Thyroid gland (tissue), 4 donors: ENCODE measurements at regions not wholly inside any gene's neighbourhood (a gene's known extent, or its start where the extent isn't known, plus 50 kb on each side); places are given as distances from the start of the nearest gene placed in this dataset.

Experiments used
- DNase-seq, 2 donors: peaks; one replicate each; pipeline ENCODE4 v3.0.0-alpha.2; 2019
- H3K27ac ChIP-seq, 3 donors: fragments of 200-600 bp; sonication (generic); 1 replicate in 2 of 3; 2 replicates in 1 of 3; pipeline ENCODE4 v1.5.1; 2016 to 2019; ENCODE audit warnings: mild to moderate bottlenecking in 1 of 3, moderate library complexity in 1 of 3
- H3K27me3 ChIP-seq: fragments of 200-600 bp; sonication (generic); one replicate; pipeline ENCODE4 v1.5.1; 2019
- H3K36me3 ChIP-seq, 2 donors: fragments of 200-600 bp; sonication (generic); one replicate each; pipeline ENCODE4 v1.5.1; 2016 to 2019
- H3K4me1 ChIP-seq, 2 donors: fragments of 200-600 bp; sonication (generic); one replicate each; pipeline ENCODE4 v1.5.1; 2017 to 2019
- H3K4me3 ChIP-seq, 3 donors: fragments of 200-600 bp; sonication (generic); replicated peaks in 1 of 3; 1 replicate in 2 of 3; 2 replicates in 1 of 3; pipeline ENCODE4 v1.5.1; 2016; ENCODE audit warnings: mild to moderate bottlenecking in 1 of 3
- H3K9me3 ChIP-seq: fragments of 200-600 bp; sonication (generic); one replicate; pipeline ENCODE4 v1.5.1; 2017
- CTCF ChIP-seq, 6 experiments: fragments of 200-600 bp in 3 of 6; fragments of 450-650 bp in 3 of 6; sonication (generic) in 3 of 6; IDR thresholded peaks; one replicate each; pipeline ENCODE4 v1.5.1; 2016 to 2019; ENCODE audit warnings: antibody characterized with exemption in 6 of 6, mild to moderate bottlenecking in 2 of 6, inconsistent platforms in 1 of 6, moderate library complexity in 1 of 6
- POLR2A ChIP-seq, 2 donors: fragments of 450-650 bp; IDR thresholded peaks; one replicate each; pipeline ENCODE4 v1.6.1; 2017; ENCODE audit warnings: antibody characterized with exemption in 2 of 2, mild to moderate bottlenecking in 2 of 2, moderate library complexity in 1 of 2
- WGBS, 2 donors: methylation state at CpG; one replicate each; pipeline ENCODE4 v1.1.5; 2017; 5-methylcytosine and 5-hydroxymethylcytosine counted together
- intact Hi-C: fragments of 100-400 bp; cut with DNase I; formaldehyde crosslinking; loops from one replicate; pipeline ENCODE4 v1.15.1; 2023

- H3K9me3 ChIP-seq, result no peaks in the 10 kb centered on the region
- no peaks in the 10 kb centered on the region for H3K27me3 ChIP-seq
- H3K27ac ChIP-seq, result no peak overlapping the region
- H3K36me3 ChIP-seq, result no peaks in the 10 kb centered on the region
- no peak for DNase-seq
- WGBS, 2 donors, result 62 to 65% methylated on average over 3 of the region's 3 CpGs
- intact Hi-C loops, result no loop called here
- no peaks in the 10 kb centered on the region for H3K4me1 ChIP-seq
- H3K4me3 ChIP-seq, result no peak overlapping the region
- TF ChIP-seq CTCF (IDR thresholded peaks at IDR 0.05), result no peak
- TF ChIP-seq POLR2A (IDR thresholded peaks at IDR 0.05), result no peak
Measured at GRCh38 chr3:72262736-72263135, 477.8 kb upstream of the PROK2 start.

DNA sequence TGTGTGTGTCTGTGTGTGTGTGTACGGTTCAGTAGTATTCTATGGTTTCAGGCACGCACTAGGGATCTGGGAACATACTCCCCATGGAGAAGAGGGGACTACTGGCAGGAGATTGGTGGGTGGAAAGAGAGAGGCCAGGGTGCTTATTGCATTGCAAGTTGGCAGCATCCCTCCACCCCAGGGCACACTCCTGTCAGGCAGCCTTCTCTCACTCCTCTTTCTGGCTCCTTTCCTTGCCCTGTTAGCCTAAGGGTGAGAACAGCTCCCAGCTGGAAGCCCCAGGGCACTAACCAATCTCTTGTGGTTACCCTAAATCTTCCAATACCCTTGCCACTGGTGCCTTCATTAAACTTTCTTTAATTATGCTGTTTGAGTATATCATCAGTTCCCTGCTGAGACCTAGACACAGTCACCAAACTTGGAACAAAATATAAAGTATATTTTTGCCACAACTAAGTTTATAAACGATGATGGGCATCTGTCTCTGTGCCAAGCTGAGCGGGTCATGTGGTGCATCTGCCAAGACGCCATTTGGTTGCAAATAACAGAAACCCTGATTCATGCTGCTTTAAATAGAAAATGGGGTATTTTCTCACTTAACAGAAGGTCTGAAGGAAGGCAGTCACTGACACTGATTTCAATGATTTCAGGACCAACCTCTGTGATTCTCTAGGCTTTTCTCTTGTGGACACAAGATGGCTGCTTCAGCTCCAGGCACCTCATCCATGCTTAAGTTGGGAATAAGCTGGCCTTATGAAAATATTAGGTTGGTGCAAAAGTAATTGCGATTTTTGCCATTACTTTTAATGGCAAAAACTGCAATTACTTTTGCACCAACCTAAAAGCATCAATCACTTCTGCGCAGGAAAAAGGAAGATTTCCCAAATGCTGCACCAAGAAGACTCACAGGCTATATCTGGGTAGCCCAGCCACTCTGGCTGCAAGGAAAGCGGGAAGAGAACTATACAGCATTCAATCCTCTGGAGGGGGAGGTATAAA, 476.9 kb upstream of the PROK2 start:
- Histone ChIP-seq H3K4me3 (no peak overlapping the region), H3K27me3 (no peaks in the 10 kb centered on the region), H3K9me3 (no peaks in the 10 kb centered on the region), H3K36me3 (no peaks in the 10 kb centered on the region), H3K4me1 (no peaks in the 10 kb centered on the region), H3K27ac (no peak overlapping the region)
- DNase-seq, result no peak
- no peak for TF ChIP-seq CTCF (IDR thresholded peaks at IDR 0.05)
- TF ChIP-seq POLR2A (IDR thresholded peaks at IDR 0.05), result no peak
- WGBS, 2 donors, result 86 to 89% methylated on average over 8 of the region's 8 CpGs
- intact Hi-C loops, result no loop called here

DNA sequence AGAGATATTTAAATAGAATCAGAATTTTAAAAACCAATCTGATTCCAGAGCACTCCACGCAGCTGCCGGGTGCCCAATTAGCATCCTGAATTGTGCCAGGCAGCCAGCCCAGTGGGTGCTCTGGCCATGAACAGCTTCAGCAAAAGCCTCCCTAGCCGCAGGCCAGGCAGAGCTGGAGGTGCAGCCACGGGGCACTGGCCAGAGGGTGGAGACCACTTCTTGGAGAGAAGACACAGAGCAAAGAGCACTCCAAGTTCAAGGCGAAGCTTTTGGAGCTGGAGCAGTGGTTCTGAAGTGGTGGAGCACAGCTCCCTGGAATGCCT, 475.6 kb upstream of the PROK2 start:
- peaks cover 7 to 10% of the 10 kb centered on the region in 2 donors for H3K4me1 ChIP-seq
- no peaks in the 10 kb centered on the region for H3K27me3 ChIP-seq
- no peak for DNase-seq
- no peak overlapping the region for H3K4me3 ChIP-seq
- WGBS, 2 donors, result 65 to 70% methylated on average over 5 of the region's 5 CpGs
- intact Hi-C loops, result no loop called here
- H3K9me3 ChIP-seq, result no peaks in the 10 kb centered on the region
- no peak overlapping the region for H3K27ac ChIP-seq
- TF ChIP-seq POLR2A (IDR thresholded peaks at IDR 0.05), result no peak
- no peak for TF ChIP-seq CTCF (IDR thresholded peaks at IDR 0.05)
- no peaks in the 10 kb centered on the region for H3K36me3 ChIP-seq

DNA sequence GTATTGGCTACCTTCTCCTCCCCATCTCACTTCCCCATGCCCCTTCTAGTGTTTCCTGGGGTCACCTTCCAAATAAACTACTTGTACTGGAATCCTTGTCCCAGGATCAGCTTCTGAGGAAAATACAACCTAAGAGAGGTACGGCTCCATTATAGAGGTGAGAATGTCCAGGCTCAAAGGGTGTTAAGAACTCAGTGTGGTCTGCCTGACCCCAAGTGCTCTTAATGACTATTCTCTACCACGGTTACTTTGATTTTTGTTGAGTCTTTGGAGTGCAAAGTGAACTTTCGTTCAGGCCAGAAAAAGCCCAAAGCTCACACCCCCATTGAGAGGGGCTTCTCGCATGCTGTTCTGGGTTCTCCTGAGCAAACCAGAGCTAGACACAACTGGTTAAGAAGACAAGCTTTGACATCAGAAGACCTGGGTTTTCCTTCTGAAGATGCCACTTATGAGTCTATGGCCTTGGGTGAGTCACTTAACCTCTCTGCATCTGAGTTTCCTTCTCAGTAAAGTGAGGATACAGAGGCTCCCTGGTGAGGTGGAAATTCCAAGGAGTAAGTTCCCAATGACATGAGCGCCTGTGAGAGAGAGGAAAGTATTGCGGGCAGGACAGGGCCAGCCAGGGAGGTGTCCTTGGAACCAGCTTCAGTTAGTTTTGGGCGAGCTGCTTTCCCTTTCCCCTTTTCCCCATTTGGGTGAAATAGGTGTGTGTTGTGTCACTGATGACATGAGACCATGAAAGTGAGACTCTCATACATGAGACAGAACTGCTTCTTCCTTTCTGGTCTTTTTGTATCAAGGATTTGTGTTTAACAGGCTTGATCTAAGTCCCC, 475.0 kb upstream of the PROK2 start:
- WGBS, 2 donors, result 90 to 96% methylated on average over 7 of the region's 7 CpGs
- no peak for DNase-seq
- intact Hi-C loops, result no loop called here

More for the DNA sequence above, 475.0 kb upstream of the PROK2 start:
- Histone ChIP-seq H3K4me1 (peaks cover 10 to 16% of the 10 kb centered on the region in 2 donors), H3K27me3 (no peaks in the 10 kb centered on the region), H3K36me3 (no peaks in the 10 kb centered on the region), H3K4me3 (no peak overlapping the region), H3K9me3 (no peaks in the 10 kb centered on the region), H3K27ac (no peak overlapping the region)
- no peak for TF ChIP-seq CTCF (IDR thresholded peaks at IDR 0.05)
- no peak for TF ChIP-seq POLR2A (IDR thresholded peaks at IDR 0.05)
